Fibroblast of lung (primary cell): ENCODE measurements at regions not wholly inside any gene's neighbourhood (a gene's known extent, or its start where the extent isn't known, plus 50 kb on each side); places are given as distances from the start of the nearest gene placed in this dataset.
A peak's percentile ranks its signal among the peaks of the same experiment; 100 is the strongest.

Source experiments
- DNase-seq, 2 donors: peaks; one replicate each; pipeline versions ENCODE4 v3.0.0 to v3.0.0-alpha.2; 2010; ENCODE audit warnings: low read depth in 2 of 2
- H2AFZ ChIP-seq: 2 replicates; pipeline ENCODE4 v1.5.1; 2012; ENCODE audit warnings: low read length, control low read depth, inconsistent platforms
- H3K27ac ChIP-seq: 2 replicates; pipeline ENCODE4 v1.5.1; 2011; ENCODE audit warnings: low read length, control low read depth; ENCODE audit not compliant: insufficient read depth
- H3K27me3 ChIP-seq: 2 replicates; pipeline ENCODE4 v1.5.1; 2011; ENCODE audit warnings: mild to moderate bottlenecking, low read length; ENCODE audit not compliant: control insufficient read depth, insufficient read depth
- H3K36me3 ChIP-seq: 2 replicates; pipeline ENCODE4 v1.5.1; 2011; ENCODE audit warnings: low read length; ENCODE audit not compliant: control insufficient read depth, insufficient read depth
- H3K4me1 ChIP-seq: 2 replicates; pipeline ENCODE4 v1.5.1; 2011; ENCODE audit warnings: low read length; ENCODE audit not compliant: control insufficient read depth, insufficient read depth; ENCODE audit errors: extremely low read depth
- H3K4me2 ChIP-seq: 2 replicates; pipeline ENCODE4 v1.5.1; 2011; ENCODE audit warnings: low read length, control low read depth; ENCODE audit not compliant: insufficient read depth; ENCODE audit errors: extremely low read depth
- H3K4me3 ChIP-seq, 4 experiments: fragments of 200-600 bp in 1 of 4; sonication (generic) in 1 of 4; replicated peaks in 1 of 4; 2 replicates each; pipeline ENCODE4 v1.5.1; 2011 to 2016; ENCODE audit warnings: low read length in 4 of 4, low read depth in 3 of 4, mild to moderate bottlenecking in 3 of 4, control low read depth in 2 of 4, inconsistent platforms in 1 of 4, mixed read lengths in 1 of 4; ENCODE audit not compliant: insufficient read depth in 1 of 4; ENCODE audit errors: control extremely low read depth in 1 of 4
- H3K79me2 ChIP-seq: 2 replicates; pipeline ENCODE4 v1.5.1; 2012; ENCODE audit warnings: mild to moderate bottlenecking, low read length, inconsistent platforms; ENCODE audit not compliant: control insufficient read depth, insufficient read depth
- H3K9ac ChIP-seq: 2 replicates; pipeline ENCODE4 v1.5.1; 2011; ENCODE audit warnings: mild to moderate bottlenecking, low read length, control low read depth; ENCODE audit not compliant: insufficient read depth
- H3K9me3 ChIP-seq: 2 replicates; pipeline ENCODE4 v1.5.1; 2012; ENCODE audit warnings: low read depth, low read length; ENCODE audit not compliant: control insufficient read depth, insufficient read depth
- H4K20me1 ChIP-seq: 2 replicates; pipeline ENCODE4 v1.5.1; 2011; ENCODE audit warnings: low read length; ENCODE audit not compliant: control insufficient read depth, insufficient read depth; ENCODE audit errors: extremely low read depth
- EZH2 ChIP-seq: IDR thresholded peaks from 2 replicates; pipeline ENCODE4 v1.5.1; 2012; ENCODE audit warnings: low read length, control low read depth, mild to moderate bottlenecking; ENCODE audit errors: missing control alignments
- TF ChIP-seq, protein P1 (sequence below), 2 donors: IDR thresholded peaks in 1 of 2; conservative IDR thresholded peaks in 1 of 2; 1 replicate in 1 of 2; 2 replicates in 1 of 2; pipeline ENCODE4 v1.5.1; 2011 to 2012; ENCODE audit warnings: low read length in 2 of 2, control low read depth in 1 of 2, inconsistent platforms in 1 of 2, low read depth in 1 of 2, mild to moderate bottlenecking in 1 of 2

DNA sequence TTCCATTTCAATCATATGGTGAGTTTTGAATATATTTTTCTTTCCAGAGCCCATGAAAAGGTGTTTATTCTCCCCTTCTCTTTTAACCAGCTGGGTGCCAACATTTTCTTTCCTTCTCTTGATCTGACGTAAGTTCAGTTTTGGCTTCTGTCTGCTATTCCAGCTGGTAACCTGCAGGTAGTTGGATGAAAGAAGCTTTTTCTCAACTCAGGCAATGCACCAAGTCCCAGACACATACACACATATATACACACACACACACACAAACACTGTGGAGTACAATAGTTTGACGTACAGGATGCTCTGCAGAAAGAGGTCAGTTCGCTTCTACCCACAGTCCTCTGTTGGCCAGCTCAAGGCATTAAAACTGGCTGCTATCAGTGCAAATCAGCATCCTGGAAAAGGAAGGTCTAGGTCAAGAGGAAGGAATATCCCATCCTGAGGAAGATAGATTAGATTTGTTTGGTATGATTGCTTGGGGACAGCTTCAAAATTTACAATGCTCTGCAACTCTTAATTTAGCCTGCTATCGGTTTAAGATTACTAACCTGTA lies 214.3 kb upstream of the SEMA6A start:
- Histone ChIP-seq H3K79me2 (no peaks in the 10 kb centered on the region), H3K4me2 (no peak overlapping the region), H3K9ac (no peak overlapping the region), H3K36me3 (no peaks in the 10 kb centered on the region), H3K27me3 (no peaks in the 10 kb centered on the region), H3K9me3 (no peaks in the 10 kb centered on the region), H3K4me1 (no peaks in the 10 kb centered on the region), H4K20me1 (no peaks in the 10 kb centered on the region), H3K27ac (no peak overlapping the region), H3K4me3 (no peak overlapping the region), H2AFZ (no peak overlapping the region)
- DNase-seq, result no peak
- no peak for TF ChIP-seq EZH2
- TF ChIP-seq, protein P1, sequence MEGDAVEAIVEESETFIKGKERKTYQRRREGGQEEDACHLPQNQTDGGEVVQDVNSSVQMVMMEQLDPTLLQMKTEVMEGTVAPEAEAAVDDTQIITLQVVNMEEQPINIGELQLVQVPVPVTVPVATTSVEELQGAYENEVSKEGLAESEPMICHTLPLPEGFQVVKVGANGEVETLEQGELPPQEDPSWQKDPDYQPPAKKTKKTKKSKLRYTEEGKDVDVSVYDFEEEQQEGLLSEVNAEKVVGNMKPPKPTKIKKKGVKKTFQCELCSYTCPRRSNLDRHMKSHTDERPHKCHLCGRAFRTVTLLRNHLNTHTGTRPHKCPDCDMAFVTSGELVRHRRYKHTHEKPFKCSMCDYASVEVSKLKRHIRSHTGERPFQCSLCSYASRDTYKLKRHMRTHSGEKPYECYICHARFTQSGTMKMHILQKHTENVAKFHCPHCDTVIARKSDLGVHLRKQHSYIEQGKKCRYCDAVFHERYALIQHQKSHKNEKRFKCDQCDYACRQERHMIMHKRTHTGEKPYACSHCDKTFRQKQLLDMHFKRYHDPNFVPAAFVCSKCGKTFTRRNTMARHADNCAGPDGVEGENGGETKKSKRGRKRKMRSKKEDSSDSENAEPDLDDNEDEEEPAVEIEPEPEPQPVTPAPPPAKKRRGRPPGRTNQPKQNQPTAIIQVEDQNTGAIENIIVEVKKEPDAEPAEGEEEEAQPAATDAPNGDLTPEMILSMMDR (conservative IDR thresholded peaks at IDR 0.05 in 1 of 2, IDR thresholded peaks at IDR 0.05 in 1 of 2; ENCODE audit: low read depth in 1 of 2, low read length in 2 of 2), result no peak

GRCh38 chr5:116787570-116787969 lies 212.9 kb upstream of the SEMA6A start:
- H3K4me1 ChIP-seq, result no peaks in the 10 kb centered on the region
- no peak overlapping the region for H3K27ac ChIP-seq
- H3K27me3 ChIP-seq, result no peaks in the 10 kb centered on the region
- H3K9ac ChIP-seq, result no peak overlapping the region
- no peaks in the 10 kb centered on the region for H4K20me1 ChIP-seq
- H3K79me2 ChIP-seq, result no peaks in the 10 kb centered on the region
- no peak overlapping the region for H3K4me2 ChIP-seq
- no peak for DNase-seq
- H3K4me3 ChIP-seq, result no peak overlapping the region
- H3K9me3 ChIP-seq, result no peaks in the 10 kb centered on the region
- TF ChIP-seq, protein P1 (conservative IDR thresholded peaks at IDR 0.05 in 1 of 2, IDR thresholded peaks at IDR 0.05 in 1 of 2; ENCODE audit: low read depth in 1 of 2, low read length in 2 of 2), result no peak
- TF ChIP-seq EZH2, result no peak
- H3K36me3 ChIP-seq, result no peaks in the 10 kb centered on the region
- no peak overlapping the region for H2AFZ ChIP-seq

DNA sequence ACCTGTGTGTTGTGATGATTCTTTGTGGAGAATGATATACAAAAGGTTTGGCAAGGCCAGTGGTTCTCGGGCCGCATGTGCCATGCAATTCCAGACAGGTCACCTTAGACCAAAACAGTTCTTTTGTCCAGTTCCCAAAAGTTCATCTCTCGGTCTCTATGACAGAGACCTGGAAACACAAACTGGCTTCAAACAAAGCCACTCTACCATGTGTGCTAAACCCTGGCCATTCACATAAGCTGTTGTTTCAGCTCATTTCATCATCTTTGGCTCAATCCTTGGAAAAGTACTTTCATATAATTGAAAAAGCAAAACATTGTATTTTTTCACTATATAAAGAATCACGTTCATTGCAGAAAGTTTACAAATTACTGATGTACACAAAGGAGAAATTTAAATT lies 210.5 kb upstream of the SEMA6A start:
- no peaks in the 10 kb centered on the region for H3K4me1 ChIP-seq
- no peaks in the 10 kb centered on the region for H3K9me3 ChIP-seq
- no peak overlapping the region for H3K4me2 ChIP-seq
- H3K27me3 ChIP-seq, result no peaks in the 10 kb centered on the region
- H3K4me3 ChIP-seq, result no peak overlapping the region
- H3K9ac ChIP-seq, result no peak overlapping the region
- H2AFZ ChIP-seq, result no peak overlapping the region
- peak in 1 of 2 donors; percentile 34 for DNase-seq
- no peak for TF ChIP-seq EZH2
- TF ChIP-seq, protein P1 (conservative IDR thresholded peaks at IDR 0.05 in 1 of 2, IDR thresholded peaks at IDR 0.05 in 1 of 2; ENCODE audit: low read depth in 1 of 2, low read length in 2 of 2), result no peak
- H3K79me2 ChIP-seq, result no peaks in the 10 kb centered on the region
- H3K27ac ChIP-seq, result no peak overlapping the region
- H4K20me1 ChIP-seq, result no peaks in the 10 kb centered on the region
- H3K36me3 ChIP-seq, result no peaks in the 10 kb centered on the region
